Right lobe of liver (tissue), 6 donors: ENCODE measurements at regions not wholly inside any gene's neighbourhood (a gene's known extent, or its start where the extent isn't known, plus 50 kb on each side); places are given as distances from the start of the nearest gene placed in this dataset.

ENCODE experiments used
- ATAC-seq, 4 donors: fragments of 200-7000 bp; cut with Tn5 transposase; one replicate each; pipeline ENCODE4 v1.9.1; 2020; ENCODE audit warnings: mild to moderate bottlenecking in 4 of 4, moderate library complexity in 4 of 4
- DNase-seq, 3 donors: peaks; one replicate each; pipeline ENCODE4 v3.0.0-alpha.2; 2020
- H3K27ac ChIP-seq, 3 donors: fragments of 200-600 bp; one replicate each; pipeline ENCODE4 v1.8.0; 2022
- H3K27me3 ChIP-seq, 2 donors: fragments of 200-600 bp; one replicate each; pipeline ENCODE4 v1.8.0; 2022
- H3K36me3 ChIP-seq, 4 donors: fragments of 200-600 bp; sonication (generic) in 1 of 4; one replicate each; pipeline versions ENCODE4 v1.5.1 to v1.8.0; 2017 to 2022; ENCODE audit warnings: control low read depth in 1 of 4
- H3K4me1 ChIP-seq, 4 donors: fragments of 200-600 bp; sonication (generic) in 1 of 4; one replicate each; pipeline versions ENCODE4 v1.5.1 to v1.8.0; 2017 to 2022; ENCODE audit warnings: control low read depth in 1 of 4
- H3K4me3 ChIP-seq, 3 donors: fragments of 200-600 bp; one replicate each; pipeline ENCODE4 v1.8.0; 2022
- H3K9me3 ChIP-seq, 4 donors: fragments of 200-600 bp; sonication (generic) in 1 of 4; one replicate each; pipeline versions ENCODE4 v1.5.1 to v1.8.0; 2017 to 2022; ENCODE audit warnings: control low read depth in 1 of 4
- POLR2A ChIP-seq: fragments of 450-650 bp; IDR thresholded peaks from one replicate; pipeline ENCODE4 v1.6.1; 2017; ENCODE audit warnings: antibody characterized with exemption, mild to moderate bottlenecking
- WGBS: methylation state at CpG from one replicate; pipeline ENCODE4 v1.1.6; 2018; ENCODE audit warnings: low coverage, low lambda C conversion rate; ENCODE audit not compliant: insufficient coverage; ENCODE audit errors: missing lambda C conversion rate; 5-methylcytosine and 5-hydroxymethylcytosine counted together
- intact Hi-C, 2 donors: fragments of 100-400 bp; cut with DNase I; formaldehyde crosslinking; loops; one replicate each; pipeline versions ENCODE4 v1.11.2 to v1.14.1; 2022
- TF ChIP-seq, protein P1 (sequence below), 4 donors: fragments of 200-600 bp in 3 of 4; fragments of 450-650 bp in 1 of 4; IDR thresholded peaks; one replicate each; pipeline versions ENCODE4 v1.5.1 to v1.8.0; 2016 to 2022; ENCODE audit warnings: antibody characterized with exemption in 4 of 4, mild to moderate bottlenecking in 2 of 4
- donor health status: DM: no; HTN: yes; CAD: no.
- donor health status: DM: no; HTN: no; CAD: no.
- donor health status: DM: no; HTN: no; CAD: no.
- donor health status: DM: no; HTN: yes; CAD: no.
- donor health status: DM: no; HTN: yes; CAD: no.

GRCh38 chr13:62838929-62839328 is 1423.3 kb upstream of the PCDH20 start:
- no peak overlapping the region for H3K27ac ChIP-seq
- no peaks in the 10 kb centered on the region for H3K4me1 ChIP-seq
- H3K27me3 ChIP-seq = no peaks in the 10 kb centered on the region
- no peaks in the 10 kb centered on the region for H3K36me3 ChIP-seq
- TF ChIP-seq, protein P1, sequence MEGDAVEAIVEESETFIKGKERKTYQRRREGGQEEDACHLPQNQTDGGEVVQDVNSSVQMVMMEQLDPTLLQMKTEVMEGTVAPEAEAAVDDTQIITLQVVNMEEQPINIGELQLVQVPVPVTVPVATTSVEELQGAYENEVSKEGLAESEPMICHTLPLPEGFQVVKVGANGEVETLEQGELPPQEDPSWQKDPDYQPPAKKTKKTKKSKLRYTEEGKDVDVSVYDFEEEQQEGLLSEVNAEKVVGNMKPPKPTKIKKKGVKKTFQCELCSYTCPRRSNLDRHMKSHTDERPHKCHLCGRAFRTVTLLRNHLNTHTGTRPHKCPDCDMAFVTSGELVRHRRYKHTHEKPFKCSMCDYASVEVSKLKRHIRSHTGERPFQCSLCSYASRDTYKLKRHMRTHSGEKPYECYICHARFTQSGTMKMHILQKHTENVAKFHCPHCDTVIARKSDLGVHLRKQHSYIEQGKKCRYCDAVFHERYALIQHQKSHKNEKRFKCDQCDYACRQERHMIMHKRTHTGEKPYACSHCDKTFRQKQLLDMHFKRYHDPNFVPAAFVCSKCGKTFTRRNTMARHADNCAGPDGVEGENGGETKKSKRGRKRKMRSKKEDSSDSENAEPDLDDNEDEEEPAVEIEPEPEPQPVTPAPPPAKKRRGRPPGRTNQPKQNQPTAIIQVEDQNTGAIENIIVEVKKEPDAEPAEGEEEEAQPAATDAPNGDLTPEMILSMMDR (IDR thresholded peaks at IDR 0.05) = no peak
- no peak for TF ChIP-seq POLR2A
- intact Hi-C loops = no loop called here
- H3K9me3 ChIP-seq = no peaks in the 10 kb centered on the region
- no peak overlapping the region for H3K4me3 ChIP-seq
- ATAC-seq (no peak), DNase-seq (no peak)

DNA sequence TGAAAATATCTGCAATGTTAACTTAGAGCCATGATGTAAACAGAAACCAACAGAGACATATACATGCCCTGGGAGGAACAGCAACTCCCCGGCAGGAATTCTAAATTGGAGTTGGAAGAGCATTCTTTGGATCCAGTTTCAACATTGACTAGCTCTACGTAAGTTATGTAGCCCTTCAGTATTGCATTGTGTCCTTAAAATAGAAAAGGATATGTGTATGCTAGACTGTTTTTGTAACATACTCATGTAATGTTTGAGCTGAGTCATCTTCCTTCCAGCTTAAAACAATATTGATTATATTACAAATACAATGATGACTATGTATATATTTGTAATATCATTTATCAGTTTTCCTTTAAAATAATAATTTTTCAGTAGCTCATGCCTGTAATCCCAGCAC is 1422.2 kb upstream of the PCDH20 start:
- WGBS = 54% methylated on average over 2 of the region's 2 CpGs

DNA sequence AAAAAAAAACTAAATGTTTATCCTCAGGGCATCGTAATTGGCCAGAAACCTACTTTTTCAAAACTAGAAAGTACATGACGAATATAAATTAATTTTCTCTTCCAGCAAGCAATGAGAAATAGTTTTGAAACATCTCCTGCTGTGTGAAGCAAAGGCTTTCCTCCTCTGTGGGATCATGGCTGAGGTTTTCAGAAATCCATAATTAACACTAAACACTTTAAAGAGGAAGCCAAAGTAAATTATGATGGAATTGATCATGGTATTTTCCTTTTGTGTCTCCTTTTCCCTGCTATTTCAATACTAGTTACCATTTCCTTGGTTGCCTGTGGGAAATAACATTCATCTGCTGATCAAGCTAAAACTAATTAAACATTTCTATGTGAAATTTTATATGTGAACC is 1413.8 kb upstream of the PCDH20 start:
- no peak for ATAC-seq
- 42% methylated on average over 2 of the region's 2 CpGs for WGBS
- intact Hi-C loops = no loop called here
- no peak for TF ChIP-seq POLR2A
- Histone ChIP-seq H3K27ac (no peak overlapping the region), H3K9me3 (no peaks in the 10 kb centered on the region), H3K4me1 (no peaks in the 10 kb centered on the region), H3K4me3 (no peak overlapping the region), H3K36me3 (no peaks in the 10 kb centered on the region), H3K27me3 (no peaks in the 10 kb centered on the region)
- no peak for DNase-seq

More for the DNA sequence above, 1422.2 kb upstream of the PCDH20 start:
- Histone ChIP-seq H3K36me3 (no peaks in the 10 kb centered on the region), H3K4me3 (no peak overlapping the region), H3K4me1 (no peaks in the 10 kb centered on the region), H3K27ac (no peak overlapping the region), H3K9me3 (no peaks in the 10 kb centered on the region), H3K27me3 (no peaks in the 10 kb centered on the region)
- DNase-seq = no peak
- intact Hi-C loops = no loop called here
- no peak for ATAC-seq
- TF ChIP-seq POLR2A = no peak
- TF ChIP-seq, protein P1 (IDR thresholded peaks at IDR 0.05) = no peak

- intact Hi-C loops = no loop called here
- Histone ChIP-seq H3K27me3 (no peaks in the 10 kb centered on the region), H3K4me3 (no peak overlapping the region), H3K4me1 (no peaks in the 10 kb centered on the region), H3K9me3 (no peaks in the 10 kb centered on the region), H3K27ac (no peak overlapping the region), H3K36me3 (no peaks in the 10 kb centered on the region)
- 57% methylated on average over 5 of the region's 5 CpGs for WGBS
- no peak for TF ChIP-seq POLR2A
- TF ChIP-seq, protein P1 (IDR thresholded peaks at IDR 0.05) = no peak
- ATAC-seq = no peak
- DNase-seq = no peak
Measured at GRCh38 chr13:62799931-62800436, 1384.3 kb upstream of the PCDH20 start.

DNA sequence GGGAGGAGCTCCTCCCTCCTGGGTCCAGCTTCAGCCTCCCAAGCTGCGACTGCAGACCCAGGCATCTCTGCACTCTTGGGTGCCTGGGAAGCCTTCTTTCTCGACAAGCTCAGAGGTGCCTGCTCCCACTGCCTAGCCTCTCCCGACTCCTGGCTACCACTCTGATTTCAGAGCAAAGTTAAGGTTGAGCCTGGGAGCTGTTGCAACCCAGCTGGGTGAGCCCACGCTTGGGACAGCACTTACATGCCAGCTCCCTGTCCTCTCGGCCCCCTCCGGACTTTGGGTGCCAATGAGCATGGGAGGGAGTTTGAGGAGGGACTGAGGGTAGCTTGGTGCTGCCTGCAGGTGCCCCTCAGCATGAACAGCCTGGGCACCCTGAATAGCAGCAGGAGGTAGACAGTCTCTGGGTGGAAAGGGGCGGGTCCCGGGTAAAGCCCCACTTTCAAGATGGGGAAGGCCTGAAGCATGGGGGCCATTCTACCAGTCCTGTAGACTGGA is 1383.4 kb upstream of the PCDH20 start:
- intact Hi-C loops = no loop called here
- no peak for DNase-seq
- Histone ChIP-seq H3K27ac (no peak overlapping the region), H3K27me3 (no peaks in the 10 kb centered on the region), H3K4me1 (no peaks in the 10 kb centered on the region), H3K9me3 (no peaks in the 10 kb centered on the region), H3K36me3 (no peaks in the 10 kb centered on the region), H3K4me3 (no peak overlapping the region)
- 54% methylated on average over 3 of the region's 8 CpGs for WGBS
- ATAC-seq = peak in 1 of 4 donors; percentile 26
- TF ChIP-seq POLR2A = no peak
- TF ChIP-seq, protein P1 (IDR thresholded peaks at IDR 0.05) = no peak
